H1 (cell line): ENCODE measurements at regions not wholly inside any gene's neighbourhood (a gene's known extent, or its start where the extent isn't known, plus 50 kb on each side); places are given as distances from the start of the nearest gene placed in this dataset.

Source experiments
- BCL11A ChIP-seq, 2 experiments: IDR thresholded peaks; one replicate each; pipeline ENCODE4 v1.6.1; 2011; ENCODE audit warnings: low read depth in 2 of 2, low read length in 2 of 2, mild to moderate bottlenecking in 2 of 2
- CHD2 ChIP-seq: IDR thresholded peaks from 2 replicates; pipeline ENCODE4 v1.6.1; 2012; ENCODE audit warnings: low read length, improper control_type of control experiment
- CTCF ChIP-seq, 3 experiments: IDR thresholded peaks; 1 replicate in 2 of 3; 2 replicates in 1 of 3; pipeline versions ENCODE4 v1.5.1 to v1.6.1; 2011; ENCODE audit warnings: low read length in 3 of 3, mild to moderate bottlenecking in 3 of 3, inconsistent platforms in 2 of 3, low read depth in 1 of 3, moderate library complexity in 1 of 3; ENCODE audit not compliant: insufficient read depth in 1 of 3; ENCODE audit errors: control extremely low read depth in 1 of 3
- EP300 ChIP-seq, 2 experiments: IDR thresholded peaks; 1 replicate in 1 of 2; 2 replicates in 1 of 2; pipeline ENCODE4 v1.6.1; 2011 to 2012; ENCODE audit warnings: low read depth in 2 of 2, low read length in 2 of 2, mild to moderate bottlenecking in 2 of 2, borderline replicate concordance in 1 of 2, inconsistent platforms in 1 of 2, moderate library complexity in 1 of 2
- JUND ChIP-seq: IDR thresholded peaks from 2 replicates; pipeline ENCODE4 v1.6.1; 2011; ENCODE audit warnings: mild to moderate bottlenecking, improper control_type of control experiment, low read length
- NRF1 ChIP-seq: IDR thresholded peaks from 2 replicates; pipeline ENCODE4 v1.6.1; 2011; ENCODE audit warnings: mild to moderate bottlenecking, low read depth, low read length, improper control_type of control experiment
- POLR2A ChIP-seq, 2 experiments: IDR thresholded peaks; 1 replicate in 1 of 2; 2 replicates in 1 of 2; pipeline ENCODE4 v1.6.1; 2011; ENCODE audit warnings: low read depth in 2 of 2, low read length in 2 of 2, mild to moderate bottlenecking in 2 of 2; ENCODE audit errors: control extremely low read depth in 1 of 2
- RFX5 ChIP-seq: IDR thresholded peaks from 2 replicates; pipeline ENCODE4 v1.6.1; 2011; ENCODE audit warnings: low read depth, low read length, improper control_type of control experiment, borderline replicate concordance
- RNF2 ChIP-seq: fragments of 200-900, 300-1000 bp; sonication (generic); IDR thresholded peaks from 2 replicates; pipeline ENCODE4 v1.7.1; 2016; ENCODE audit warnings: borderline replicate concordance, low read depth, mild to moderate bottlenecking, antibody characterized with exemption, low read length; ENCODE audit not compliant: poor library complexity, severe bottlenecking; ENCODE audit errors: missing control alignments
- SUZ12 ChIP-seq: fragments of 200-600 bp; sonication (generic); IDR thresholded peaks from 2 replicates; pipeline ENCODE4 v1.6.1; 2012; ENCODE audit warnings: mild to moderate bottlenecking, inconsistent platforms, low read length, moderate library complexity, mixed read lengths
- TBP ChIP-seq: IDR thresholded peaks from 2 replicates; pipeline ENCODE4 v1.6.1; 2011; ENCODE audit warnings: low read depth, low read length, improper control_type of control experiment
- TEAD4 ChIP-seq: IDR thresholded peaks from 2 replicates; pipeline ENCODE4 v1.6.1; 2012; ENCODE audit warnings: low read depth, low read length, inconsistent platforms, mixed read lengths
- TF ChIP-seq, protein P1 (sequence below): IDR thresholded peaks from 2 replicates; pipeline ENCODE4 v1.6.1; 2012; ENCODE audit warnings: low read length, inconsistent platforms

DNA sequence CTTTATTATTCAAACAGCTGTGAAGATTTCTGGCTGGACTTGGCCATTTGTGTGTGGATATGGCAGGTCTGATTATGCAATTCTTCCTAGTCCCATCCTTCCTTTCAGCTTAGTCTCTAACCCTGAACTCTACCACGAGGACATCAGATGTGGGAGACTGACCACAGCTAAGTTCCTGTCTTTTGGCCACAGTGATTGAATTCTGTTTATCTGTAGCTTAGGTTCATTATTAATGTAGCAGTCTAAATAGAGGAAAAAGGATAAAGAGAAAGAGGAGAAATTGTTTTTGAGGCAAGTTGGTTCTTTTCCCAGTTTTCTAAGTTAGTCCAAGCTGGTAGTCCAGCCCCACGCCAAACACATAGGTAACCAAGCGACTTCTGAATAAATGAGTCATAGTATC, 598.9 kb downstream of the RFPL4B start:
- TF ChIP-seq RFX5 (no peak), EP300 (IDR thresholded peaks at IDR 0.05; ENCODE audit: borderline replicate concordance in 1 of 2, low read depth in 2 of 2, low read length in 2 of 2) (no peak), CTCF (IDR thresholded peaks at IDR 0.05; ENCODE audit: control extremely low read depth in 1 of 3, insufficient read depth in 1 of 3, low read depth in 1 of 3, low read length in 3 of 3) (no peak), TEAD4 (no peak), TBP (no peak), NRF1 (no peak), RNF2 (no peak), BCL11A (IDR thresholded peaks at IDR 0.05; ENCODE audit: low read depth in 2 of 2, low read length in 2 of 2) (no peak), POLR2A (IDR thresholded peaks at IDR 0.05; ENCODE audit: control extremely low read depth in 1 of 2, low read depth in 2 of 2, low read length in 2 of 2) (no peak), JUND (no peak), SUZ12 (no peak), CHD2 (no peak)
- TF ChIP-seq, protein P1, sequence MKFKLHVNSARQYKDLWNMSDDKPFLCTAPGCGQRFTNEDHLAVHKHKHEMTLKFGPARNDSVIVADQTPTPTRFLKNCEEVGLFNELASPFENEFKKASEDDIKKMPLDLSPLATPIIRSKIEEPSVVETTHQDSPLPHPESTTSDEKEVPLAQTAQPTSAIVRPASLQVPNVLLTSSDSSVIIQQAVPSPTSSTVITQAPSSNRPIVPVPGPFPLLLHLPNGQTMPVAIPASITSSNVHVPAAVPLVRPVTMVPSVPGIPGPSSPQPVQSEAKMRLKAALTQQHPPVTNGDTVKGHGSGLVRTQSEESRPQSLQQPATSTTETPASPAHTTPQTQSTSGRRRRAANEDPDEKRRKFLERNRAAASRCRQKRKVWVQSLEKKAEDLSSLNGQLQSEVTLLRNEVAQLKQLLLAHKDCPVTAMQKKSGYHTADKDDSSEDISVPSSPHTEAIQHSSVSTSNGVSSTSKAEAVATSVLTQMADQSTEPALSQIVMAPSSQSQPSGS, result no peak
